HEK293 (cell line): ENCODE measurements at regions not wholly inside any gene's neighbourhood (a gene's known extent, or its start where the extent isn't known, plus 50 kb on each side); places are given as distances from the start of the nearest gene placed in this dataset.

Source experiments
- CTCF ChIA-PET: fragments of 350-600 bp; formaldehyde crosslinking; extraction: SDS; loops from one replicate; lab custom pipeline; 2021; ENCODE audit warnings: antibody characterized with exemption; lab: Yijun Ruan, JAX
- POLR2A ChIA-PET: fragments of 300-600 bp; formaldehyde crosslinking; extraction: SDS; loops from one replicate; lab custom pipeline; 2020; ENCODE audit warnings: antibody characterized with exemption, inconsistent platforms; lab: Yijun Ruan, JAX
- H3K27ac ChIP-seq: fragments of 200-500 bp; sonication (Bioruptor generic); 2 replicates; pipeline ENCODE4 v1.5.1; 2014; ENCODE audit warnings: low read depth, low read length, control low read depth, inconsistent platforms; ENCODE audit errors: extremely low read depth
- H3K36me3 ChIP-seq, 2 experiments: fragments of 200-500 bp in 1 of 2; sonication (Bioruptor generic) in 1 of 2; 1 replicate in 1 of 2; 2 replicates in 1 of 2; pipeline ENCODE4 v1.5.1; 2014 to 2017; ENCODE audit warnings: inconsistent platforms in 2 of 2, low read length in 2 of 2; ENCODE audit not compliant: control insufficient read depth in 2 of 2, insufficient read depth in 1 of 2
- H3K4me1 ChIP-seq: fragments of 200-500 bp; sonication (Bioruptor generic); 2 replicates; pipeline ENCODE4 v1.5.1; 2014; ENCODE audit warnings: mild to moderate bottlenecking, low read length, inconsistent platforms; ENCODE audit not compliant: control insufficient read depth, insufficient read depth
- H3K4me3 ChIP-seq: 2 replicates; pipeline ENCODE4 v1.5.1; 2011; ENCODE audit warnings: low read depth, mild to moderate bottlenecking, control low read depth, low read length, moderate library complexity
- H3K9me3 ChIP-seq: fragments of 200-500 bp; sonication (Bioruptor generic); 2 replicates; pipeline ENCODE4 v1.5.1; 2014; ENCODE audit warnings: low read depth, low read length, inconsistent platforms; ENCODE audit not compliant: control insufficient read depth, insufficient read depth
- IKZF3 ChIP-seq: fragments of 450-650 bp; IDR thresholded peaks from 2 replicates; pipeline ENCODE4 v1.5.0; 2018; ENCODE audit warnings: missing biosample characterization, mild to moderate bottlenecking, missing genetic modification characterization, moderate library complexity
- KLF1 ChIP-seq: fragments of 450-650 bp; formaldehyde crosslinking; IDR thresholded peaks from 2 replicates; pipeline ENCODE4 v1.5.1; 2016; ENCODE audit warnings: missing biosample characterization, missing genetic modification characterization
- KLF9 ChIP-seq: fragments of 450-650 bp; formaldehyde crosslinking; IDR thresholded peaks from 2 replicates; pipeline ENCODE4 v1.5.1; 2016; ENCODE audit warnings: missing biosample characterization, missing genetic modification characterization, low read depth
- MEIS1 ChIP-seq: sonication (generic); formaldehyde crosslinking; IDR thresholded peaks from 2 replicates; pipeline ENCODE4 v1.8.1; 2022; ENCODE audit warnings: missing genetic modification reagents, mild to moderate bottlenecking, borderline replicate concordance
- RBAK ChIP-seq: fragments of 450-650 bp; formaldehyde crosslinking; IDR thresholded peaks from 2 replicates; pipeline ENCODE4 v1.5.1; 2016; ENCODE audit warnings: missing biosample characterization, missing genetic modification characterization
- SCRT2 ChIP-seq: fragments of 450-650 bp; formaldehyde crosslinking; IDR thresholded peaks from 2 replicates; pipeline ENCODE4 v1.5.1; 2016; ENCODE audit warnings: missing biosample characterization, missing genetic modification characterization
- SETDB1 ChIP-seq: IDR thresholded peaks from one replicate; pipeline ENCODE4 v1.6.1; 2017; ENCODE audit warnings: mild to moderate bottlenecking, low read length, moderate library complexity, mixed read lengths; ENCODE audit not compliant: insufficient read length
- TCF7L2 ChIP-seq: IDR thresholded peaks from 2 replicates; pipeline ENCODE4 v1.6.1; 2011; ENCODE audit warnings: low read depth, mild to moderate bottlenecking, inconsistent platforms, low read length, moderate library complexity, borderline replicate concordance
- ZBTB7A ChIP-seq: fragments of 450-650 bp; formaldehyde crosslinking; IDR thresholded peaks from 2 replicates; pipeline ENCODE4 v1.5.1; 2016; ENCODE audit warnings: low read depth, missing biosample characterization, missing genetic modification characterization
- ZNF211 ChIP-seq: fragments of 450-650 bp; formaldehyde crosslinking; IDR thresholded peaks from 2 replicates; pipeline ENCODE4 v1.5.1; 2016; ENCODE audit warnings: low read depth, missing biosample characterization, missing genetic modification characterization
- ZNF335 ChIP-seq: fragments of 450-650 bp; formaldehyde crosslinking; conservative IDR thresholded peaks from 2 replicates; pipeline ENCODE4 v1.5.1; 2016; ENCODE audit warnings: missing biosample characterization, missing genetic modification characterization
- ZNF341 ChIP-seq: fragments of 450-650 bp; formaldehyde crosslinking; IDR thresholded peaks from 2 replicates; pipeline ENCODE4; 2016; ENCODE audit warnings: low read depth, missing biosample characterization, missing genetic modification characterization
- ZNF37A ChIP-seq: fragments of 450-650 bp; IDR thresholded peaks from 2 replicates; pipeline ENCODE4 v1.5.1; 2018; ENCODE audit warnings: missing biosample characterization, missing genetic modification characterization
- ZNF501 ChIP-seq: fragments of 450-650 bp; formaldehyde crosslinking; IDR thresholded peaks from 2 replicates; pipeline ENCODE4 v1.5.1; 2016; ENCODE audit warnings: missing biosample characterization, missing genetic modification characterization
- ZNF571 ChIP-seq: fragments of 450-650 bp; formaldehyde crosslinking; IDR thresholded peaks from 2 replicates; pipeline ENCODE4 v1.5.0; 2017; ENCODE audit warnings: missing biosample characterization, missing genetic modification characterization
- ZNF645 ChIP-seq: fragments of 450-650 bp; formaldehyde crosslinking; IDR thresholded peaks from 2 replicates; pipeline ENCODE4; 2016; ENCODE audit warnings: missing biosample characterization, missing genetic modification characterization
- ZNF658 ChIP-seq: fragments of 450-650 bp; formaldehyde crosslinking; IDR thresholded peaks from 2 replicates; pipeline ENCODE4; 2016; ENCODE audit warnings: missing biosample characterization, missing genetic modification characterization
- ZNF660 ChIP-seq: fragments of 450-650 bp; IDR thresholded peaks from 2 replicates; pipeline ENCODE4 v1.5.1; 2018; ENCODE audit warnings: missing biosample characterization, mild to moderate bottlenecking, missing genetic modification characterization
- ZNF670 ChIP-seq: fragments of 450-650 bp; formaldehyde crosslinking; IDR thresholded peaks from 2 replicates; pipeline ENCODE4 v1.5.1; 2016; ENCODE audit warnings: missing biosample characterization, missing genetic modification characterization, low read depth
- ZSCAN5A ChIP-seq: fragments of 450-650 bp; formaldehyde crosslinking; IDR thresholded peaks from 2 replicates; pipeline ENCODE4 v1.5.1; 2016; ENCODE audit warnings: missing biosample characterization, missing genetic modification characterization
- TF ChIP-seq, protein P1 (sequence below): fragments of 450-650 bp; IDR thresholded peaks from 2 replicates; pipeline ENCODE4 v1.5.1; 2018; ENCODE audit warnings: missing biosample characterization, mild to moderate bottlenecking, missing genetic modification characterization
- TF ChIP-seq, protein P2 (sequence below): fragments of 450-650 bp; formaldehyde crosslinking; IDR thresholded peaks from 2 replicates; pipeline ENCODE4 v1.5.0; 2017; ENCODE audit warnings: missing biosample characterization, missing genetic modification characterization, borderline replicate concordance
- TF ChIP-seq, protein P3 (sequence below): fragments of 450-650 bp; formaldehyde crosslinking; IDR thresholded peaks from 2 replicates; pipeline ENCODE4 v1.5.1; 2016; ENCODE audit warnings: missing biosample characterization, missing genetic modification characterization

- H3K9me3 ChIP-seq = no peaks in the 10 kb centered on the region
- CTCF ChIA-PET = interaction anchor here (0.6 kb wide), 1 partner anchor 310 kb away, joined by 3 read pairs; no protein-coding TSS in a partner anchor
- POLR2A ChIA-PET = no interaction called here
- no peak overlapping the region for H3K27ac ChIP-seq
- no peak overlapping the region for H3K4me3 ChIP-seq
- H3K4me1 ChIP-seq = no peaks in the 10 kb centered on the region
- no peak for TF ChIP-seq TCF7L2
- TF ChIP-seq ZNF571 (tag by site-specific recombination) = no peak
- TF ChIP-seq ZNF341 (tag by site-specific recombination) = no peak
- TF ChIP-seq MEIS1 = no peak
- no peak for TF ChIP-seq ZNF645 (tag by site-specific recombination)
- no peak for TF ChIP-seq SETDB1
- no peaks in the 10 kb centered on the region for H3K36me3 ChIP-seq
Measured at GRCh38 chr2:57954020-57954419, 92.6 kb upstream of the VRK2 start.

GRCh38 chr2:57957238-57957637 lies 89.4 kb upstream of the VRK2 start:
- ChIA-PET POLR2A (no interaction called here), CTCF (interaction anchor here (0.6 to 0.9 kb wide), 3 partner anchors 12 to 1619 kb away, joined by 3 to 4 read pairs (median 3); no protein-coding TSS in a partner anchor)
- no peaks in the 10 kb centered on the region for H3K36me3 ChIP-seq
- no peak for TF ChIP-seq ZNF571 (tag by site-specific recombination)
- no peak for TF ChIP-seq ZNF660 (tag by site-specific recombination)
- no peak for TF ChIP-seq ZNF211 (tag by site-specific recombination)
- TF ChIP-seq, protein P1, sequence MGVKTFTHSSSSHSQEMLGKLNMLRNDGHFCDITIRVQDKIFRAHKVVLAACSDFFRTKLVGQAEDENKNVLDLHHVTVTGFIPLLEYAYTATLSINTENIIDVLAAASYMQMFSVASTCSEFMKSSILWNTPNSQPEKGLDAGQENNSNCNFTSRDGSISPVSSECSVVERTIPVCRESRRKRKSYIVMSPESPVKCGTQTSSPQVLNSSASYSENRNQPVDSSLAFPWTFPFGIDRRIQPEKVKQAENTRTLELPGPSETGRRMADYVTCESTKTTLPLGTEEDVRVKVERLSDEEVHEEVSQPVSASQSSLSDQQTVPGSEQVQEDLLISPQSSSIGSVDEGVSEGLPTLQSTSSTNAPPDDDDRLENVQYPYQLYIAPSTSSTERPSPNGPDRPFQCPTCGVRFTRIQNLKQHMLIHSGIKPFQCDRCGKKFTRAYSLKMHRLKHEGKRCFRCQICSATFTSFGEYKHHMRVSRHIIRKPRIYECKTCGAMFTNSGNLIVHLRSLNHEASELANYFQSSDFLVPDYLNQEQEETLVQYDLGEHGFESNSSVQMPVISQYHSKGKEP = no peak
- no peak for TF ChIP-seq SCRT2 (tag by site-specific recombination)
- TF ChIP-seq RBAK (tag by site-specific recombination) = no peak
- TF ChIP-seq ZSCAN5A (tag by site-specific recombination) = no peak
- no peak for TF ChIP-seq ZBTB7A (tag by site-specific recombination)
- no peak for TF ChIP-seq ZNF37A (tag by site-specific recombination)
- TF ChIP-seq, protein P2, sequence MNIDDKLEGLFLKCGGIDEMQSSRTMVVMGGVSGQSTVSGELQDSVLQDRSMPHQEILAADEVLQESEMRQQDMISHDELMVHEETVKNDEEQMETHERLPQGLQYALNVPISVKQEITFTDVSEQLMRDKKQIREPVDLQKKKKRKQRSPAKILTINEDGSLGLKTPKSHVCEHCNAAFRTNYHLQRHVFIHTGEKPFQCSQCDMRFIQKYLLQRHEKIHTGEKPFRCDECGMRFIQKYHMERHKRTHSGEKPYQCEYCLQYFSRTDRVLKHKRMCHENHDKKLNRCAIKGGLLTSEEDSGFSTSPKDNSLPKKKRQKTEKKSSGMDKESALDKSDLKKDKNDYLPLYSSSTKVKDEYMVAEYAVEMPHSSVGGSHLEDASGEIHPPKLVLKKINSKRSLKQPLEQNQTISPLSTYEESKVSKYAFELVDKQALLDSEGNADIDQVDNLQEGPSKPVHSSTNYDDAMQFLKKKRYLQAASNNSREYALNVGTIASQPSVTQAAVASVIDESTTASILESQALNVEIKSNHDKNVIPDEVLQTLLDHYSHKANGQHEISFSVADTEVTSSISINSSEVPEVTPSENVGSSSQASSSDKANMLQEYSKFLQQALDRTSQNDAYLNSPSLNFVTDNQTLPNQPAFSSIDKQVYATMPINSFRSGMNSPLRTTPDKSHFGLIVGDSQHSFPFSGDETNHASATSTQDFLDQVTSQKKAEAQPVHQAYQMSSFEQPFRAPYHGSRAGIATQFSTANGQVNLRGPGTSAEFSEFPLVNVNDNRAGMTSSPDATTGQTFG (tag by site-specific recombination) = no peak
- no peak for TF ChIP-seq ZNF335 (tag by site-specific recombination)
- TF ChIP-seq KLF1 (tag by site-specific recombination) = no peak
- TF ChIP-seq ZNF670 = no peak
- TF ChIP-seq, protein P3, sequence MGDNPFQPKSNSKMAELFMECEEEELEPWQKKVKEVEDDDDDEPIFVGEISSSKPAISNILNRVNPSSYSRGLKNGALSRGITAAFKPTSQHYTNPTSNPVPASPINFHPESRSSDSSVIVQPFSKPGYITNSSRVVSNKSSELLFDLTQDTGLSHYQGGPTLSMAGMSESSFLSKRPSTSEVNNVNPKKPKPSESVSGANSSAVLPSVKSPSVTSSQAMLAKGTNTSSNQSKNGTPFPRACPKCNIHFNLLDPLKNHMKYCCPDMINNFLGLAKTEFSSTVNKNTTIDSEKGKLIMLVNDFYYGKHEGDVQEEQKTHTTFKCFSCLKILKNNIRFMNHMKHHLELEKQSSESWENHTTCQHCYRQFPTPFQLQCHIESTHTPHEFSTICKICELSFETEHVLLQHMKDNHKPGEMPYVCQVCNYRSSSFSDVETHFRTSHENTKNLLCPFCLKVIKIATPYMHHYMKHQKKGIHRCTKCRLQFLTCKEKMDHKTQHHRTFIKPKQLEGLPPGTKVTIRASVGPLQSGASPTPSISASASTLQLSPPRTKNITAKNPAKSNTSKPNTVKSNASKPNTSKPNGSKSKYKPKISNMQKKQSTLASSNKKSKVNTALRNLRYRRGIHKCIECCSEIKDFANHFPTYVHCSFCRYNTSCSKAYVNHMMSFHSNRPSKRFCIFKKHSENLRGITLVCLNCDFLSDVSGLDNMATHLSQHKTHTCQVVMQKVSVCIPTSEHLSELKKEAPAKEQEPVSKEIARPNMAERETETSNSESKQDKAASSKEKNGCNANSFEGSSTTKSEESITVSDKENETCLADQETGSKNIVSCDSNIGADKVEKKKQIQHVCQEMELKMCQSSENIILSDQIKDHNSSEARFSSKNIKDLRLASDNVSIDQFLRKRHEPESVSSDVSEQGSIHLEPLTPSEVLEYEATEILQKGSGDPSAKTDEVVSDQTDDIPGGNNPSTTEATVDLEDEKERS = no peak
- TF ChIP-seq ZNF658 (tag by site-specific recombination) = no peak
- TF ChIP-seq IKZF3 (tag by site-specific recombination) = no peak
- TF ChIP-seq ZNF501 (tag by site-specific recombination) = no peak
- TF ChIP-seq KLF9 (tag by site-specific recombination) = no peak
- no peak overlapping the region for H3K27ac ChIP-seq
- H3K4me1 ChIP-seq = no peaks in the 10 kb centered on the region
- no peaks in the 10 kb centered on the region for H3K9me3 ChIP-seq
- no peak overlapping the region for H3K4me3 ChIP-seq
